Vagina (tissue), 2 donors: ENCODE measurements at regions not wholly inside any gene's neighbourhood (a gene's known extent, or its start where the extent isn't known, plus 50 kb on each side); places are given as distances from the start of the nearest gene placed in this dataset.

Experiments used
- DNase-seq, 2 donors: peaks; one replicate each; pipeline ENCODE4 v3.0.0-alpha.2; 2017; ENCODE audit errors: extremely low spot score in 2 of 2
- H3K27ac ChIP-seq: fragments of 200-600 bp; sonication (generic); one replicate; pipeline ENCODE4 v1.5.1; 2019
- H3K27me3 ChIP-seq: fragments of 200-600 bp; sonication (generic); one replicate; pipeline ENCODE4 v1.5.1; 2019
- H3K36me3 ChIP-seq, 2 donors: fragments of 200-600 bp; sonication (generic); one replicate each; pipeline ENCODE4 v1.5.1; 2017 to 2019
- H3K4me1 ChIP-seq: fragments of 200-600 bp; sonication (generic); one replicate; pipeline ENCODE4 v1.5.1; 2019
- H3K4me3 ChIP-seq, 2 donors: fragments of 200-600 bp; sonication (generic); 1 replicate in 1 of 2; 2 replicates in 1 of 2; pipeline ENCODE4 v1.5.1; 2016 to 2019
- H3K9me3 ChIP-seq: fragments of 200-600 bp; sonication (generic); one replicate; pipeline ENCODE4 v1.5.1; 2019
- POLR2A ChIP-seq, 2 donors: fragments of 450-650 bp; IDR thresholded peaks; one replicate each; pipeline ENCODE4 v1.6.1; 2017; ENCODE audit warnings: antibody characterized with exemption in 2 of 2, mild to moderate bottlenecking in 2 of 2, moderate library complexity in 2 of 2
- POLR2AphosphoS5 ChIP-seq, 2 donors: sonication (generic); formaldehyde crosslinking; IDR thresholded peaks; one replicate each; pipeline ENCODE4 v1.9.0; 2017; ENCODE audit warnings: antibody characterized with exemption in 2 of 2, mild to moderate bottlenecking in 2 of 2, low read depth in 1 of 2; ENCODE audit not compliant: insufficient read depth in 1 of 2
- intact Hi-C: fragments of 100-400 bp; cut with DNase I; formaldehyde crosslinking; loops from one replicate; pipeline ENCODE4 v1.15.1; 2023
- TF ChIP-seq, protein P1 (sequence below), 3 experiments: fragments of 450-650 bp in 2 of 3; fragments of 200-600 bp in 1 of 3; sonication (generic) in 1 of 3; IDR thresholded peaks; one replicate each; pipeline ENCODE4 v1.5.1; 2017 to 2019; ENCODE audit warnings: antibody characterized with exemption in 3 of 3, mild to moderate bottlenecking in 2 of 3, moderate library complexity in 2 of 3

DNA sequence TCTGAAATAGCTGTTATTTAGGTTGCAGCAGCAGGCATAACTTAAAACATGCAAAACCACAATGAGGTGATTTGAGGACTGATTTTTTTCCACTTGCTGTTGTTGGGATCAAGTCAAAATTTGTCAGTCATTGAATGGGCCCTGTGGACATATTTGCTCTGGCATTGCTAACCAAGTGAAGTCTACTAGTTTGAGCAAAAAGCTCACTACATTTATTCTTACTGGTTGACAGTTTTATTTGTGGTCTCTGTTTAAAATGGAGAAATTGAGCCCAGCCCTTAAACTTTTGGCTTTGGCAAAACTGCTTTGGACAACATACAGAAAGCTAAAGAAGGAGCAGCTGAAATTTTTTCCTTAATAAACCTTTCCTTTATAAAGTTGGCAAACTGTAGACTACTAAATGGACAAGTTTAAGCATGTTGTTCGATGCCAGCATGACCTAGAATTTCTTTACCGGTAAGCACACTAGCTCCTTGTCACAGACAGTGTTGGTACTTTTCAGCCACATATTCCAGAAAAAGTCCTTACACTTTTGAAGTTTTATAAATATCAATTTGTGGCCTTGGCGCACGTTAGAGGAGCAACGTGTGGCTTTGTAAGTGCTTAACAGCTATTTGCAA is 234.6 kb downstream of the USP25 start:
- DNase-seq, result no peak
- Histone ChIP-seq H3K4me1 (peaks cover 34% of the 10 kb centered on the region), H3K27ac (peak overlapping the region; percentile 15), H3K27me3 (no peaks in the 10 kb centered on the region), H3K9me3 (no peaks in the 10 kb centered on the region), H3K36me3 (no peaks in the 10 kb centered on the region), H3K4me3 (no peak overlapping the region)
- TF ChIP-seq POLR2AphosphoS5 (IDR thresholded peaks at IDR 0.05; ENCODE audit: insufficient read depth in 1 of 2, low read depth in 1 of 2) (no peak), POLR2A (IDR thresholded peaks at IDR 0.05) (no peak)
- TF ChIP-seq, protein P1, sequence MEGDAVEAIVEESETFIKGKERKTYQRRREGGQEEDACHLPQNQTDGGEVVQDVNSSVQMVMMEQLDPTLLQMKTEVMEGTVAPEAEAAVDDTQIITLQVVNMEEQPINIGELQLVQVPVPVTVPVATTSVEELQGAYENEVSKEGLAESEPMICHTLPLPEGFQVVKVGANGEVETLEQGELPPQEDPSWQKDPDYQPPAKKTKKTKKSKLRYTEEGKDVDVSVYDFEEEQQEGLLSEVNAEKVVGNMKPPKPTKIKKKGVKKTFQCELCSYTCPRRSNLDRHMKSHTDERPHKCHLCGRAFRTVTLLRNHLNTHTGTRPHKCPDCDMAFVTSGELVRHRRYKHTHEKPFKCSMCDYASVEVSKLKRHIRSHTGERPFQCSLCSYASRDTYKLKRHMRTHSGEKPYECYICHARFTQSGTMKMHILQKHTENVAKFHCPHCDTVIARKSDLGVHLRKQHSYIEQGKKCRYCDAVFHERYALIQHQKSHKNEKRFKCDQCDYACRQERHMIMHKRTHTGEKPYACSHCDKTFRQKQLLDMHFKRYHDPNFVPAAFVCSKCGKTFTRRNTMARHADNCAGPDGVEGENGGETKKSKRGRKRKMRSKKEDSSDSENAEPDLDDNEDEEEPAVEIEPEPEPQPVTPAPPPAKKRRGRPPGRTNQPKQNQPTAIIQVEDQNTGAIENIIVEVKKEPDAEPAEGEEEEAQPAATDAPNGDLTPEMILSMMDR (IDR thresholded peaks at IDR 0.05), result no peak
- intact Hi-C loops, result no loop called here

- H3K36me3 ChIP-seq, result no peaks in the 10 kb centered on the region
- intact Hi-C loops, result no loop called here
- peaks cover 34% of the 10 kb centered on the region for H3K4me1 ChIP-seq
- H3K9me3 ChIP-seq, result no peaks in the 10 kb centered on the region
- TF ChIP-seq POLR2A (IDR thresholded peaks at IDR 0.05), result no peak
- TF ChIP-seq POLR2AphosphoS5 (IDR thresholded peaks at IDR 0.05; ENCODE audit: insufficient read depth in 1 of 2, low read depth in 1 of 2), result no peak
- TF ChIP-seq, protein P1 (IDR thresholded peaks at IDR 0.05), result no peak
- H3K27ac ChIP-seq, result peak overlapping the region; percentile 10
- H3K4me3 ChIP-seq, result no peak overlapping the region
- no peaks in the 10 kb centered on the region for H3K27me3 ChIP-seq
- DNase-seq, result no peak
Measured at GRCh38 chr21:15966231-15966630, 236.4 kb downstream of the USP25 start.

GRCh38 chr21:15966651-15967050 is 236.9 kb downstream of the USP25 start:
- Histone ChIP-seq H3K4me1 (peaks cover 34% of the 10 kb centered on the region), H3K4me3 (no peak overlapping the region), H3K27ac (peak overlapping the region; percentile 10), H3K9me3 (no peaks in the 10 kb centered on the region), H3K36me3 (no peaks in the 10 kb centered on the region), H3K27me3 (no peaks in the 10 kb centered on the region)
- no peak for DNase-seq
- intact Hi-C loops, result no loop called here
- no peak for TF ChIP-seq POLR2A (IDR thresholded peaks at IDR 0.05)
- TF ChIP-seq, protein P1 (IDR thresholded peaks at IDR 0.05), result no peak
- no peak for TF ChIP-seq POLR2AphosphoS5 (IDR thresholded peaks at IDR 0.05; ENCODE audit: insufficient read depth in 1 of 2, low read depth in 1 of 2)

DNA sequence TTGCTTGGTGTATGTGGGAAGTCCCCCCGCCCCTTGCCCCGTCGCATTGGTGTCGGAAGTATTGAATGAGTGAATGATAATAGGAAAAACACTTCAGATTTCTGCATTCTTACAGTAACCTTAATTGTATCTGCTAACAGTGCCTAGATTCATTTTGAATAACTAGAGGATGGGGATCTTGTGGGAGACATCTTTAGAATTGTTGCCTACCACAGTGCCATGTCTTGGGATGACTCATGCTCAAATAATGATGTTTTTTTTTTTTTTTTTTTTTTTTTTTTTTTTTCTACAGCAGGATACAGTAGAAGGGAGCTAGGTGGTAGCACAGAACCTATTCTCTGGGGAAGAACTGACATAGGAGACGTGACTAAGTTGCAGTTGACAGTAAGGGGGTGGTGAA is 237.9 kb downstream of the USP25 start:
- H3K27me3 ChIP-seq, result no peaks in the 10 kb centered on the region
- H3K4me3 ChIP-seq, result no peak overlapping the region
- H3K9me3 ChIP-seq, result no peaks in the 10 kb centered on the region
- no peak for DNase-seq
- intact Hi-C loops, result no loop called here
- H3K4me1 ChIP-seq, result peaks cover 34% of the 10 kb centered on the region
- no peak for TF ChIP-seq POLR2AphosphoS5 (IDR thresholded peaks at IDR 0.05; ENCODE audit: insufficient read depth in 1 of 2, low read depth in 1 of 2)
- TF ChIP-seq, protein P1 (IDR thresholded peaks at IDR 0.05), result no peak
- H3K27ac ChIP-seq, result no peak overlapping the region
- H3K36me3 ChIP-seq, result no peaks in the 10 kb centered on the region

DNA sequence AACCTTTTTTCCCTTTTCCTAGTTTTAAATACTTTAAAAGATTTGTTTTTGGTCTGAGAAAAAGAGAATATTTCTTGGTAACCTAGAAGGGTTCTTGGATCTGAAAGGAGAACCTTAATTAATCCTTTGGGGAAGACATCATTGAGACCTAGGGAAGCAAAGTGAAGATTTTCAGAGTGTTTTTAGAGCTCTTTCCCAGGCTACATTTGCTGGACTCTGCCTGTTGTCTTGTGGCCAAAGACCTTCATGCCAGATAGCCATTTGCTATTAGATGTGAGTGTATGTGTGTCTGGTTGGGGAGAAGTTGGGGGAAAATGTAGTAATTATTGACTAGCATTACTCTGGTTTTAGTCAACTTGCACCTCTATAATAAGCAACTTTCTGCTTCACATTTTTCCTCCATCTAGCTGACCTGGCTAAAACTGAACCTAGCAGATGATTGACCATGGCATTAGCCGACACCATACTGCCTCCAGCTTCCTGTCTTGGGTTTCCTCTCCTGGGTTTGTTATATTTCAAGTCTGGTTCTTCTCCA is 239.1 kb downstream of the USP25 start:
- Histone ChIP-seq H3K4me1 (peaks cover 30% of the 10 kb centered on the region), H3K4me3 (no peak overlapping the region), H3K9me3 (no peaks in the 10 kb centered on the region), H3K27ac (no peak overlapping the region), H3K36me3 (no peaks in the 10 kb centered on the region), H3K27me3 (no peaks in the 10 kb centered on the region)
- DNase-seq, result no peak
- intact Hi-C loops, result no loop called here
- TF ChIP-seq POLR2AphosphoS5 (IDR thresholded peaks at IDR 0.05; ENCODE audit: insufficient read depth in 1 of 2, low read depth in 1 of 2) (no peak), POLR2A (IDR thresholded peaks at IDR 0.05) (no peak)
- TF ChIP-seq, protein P1 (IDR thresholded peaks at IDR 0.05), result no peak
